GM23338 (cell line): ENCODE measurements at regions not wholly inside any gene's neighbourhood (a gene's known extent, or its start where the extent isn't known, plus 50 kb on each side); places are given as distances from the start of the nearest gene placed in this dataset.

ENCODE experiments used
- ATAC-seq: fragments of 200-7000 bp; cut with Tn5 transposase; 3 replicates; pipeline ENCODE4 v1.9.1; 2020
- DNase-seq: peaks from one replicate; pipeline ENCODE4 v3.0.0-alpha.2; 2015; ENCODE audit warnings: low spot score
- H2AFZ ChIP-seq: fragments of 200-600 bp; sonication (generic); 2 replicates; pipeline ENCODE4 v1.8.0; 2016; ENCODE audit warnings: antibody characterized with exemption, mild to moderate bottlenecking, moderate library complexity
- H3F3A ChIP-seq: fragments of 200-600 bp; sonication (generic); replicated peaks from 2 replicates; pipeline ENCODE4 v1.8.0; 2017; ENCODE audit warnings: antibody characterized with exemption, mixed run types, low read depth
- H3K27ac ChIP-seq: fragments of 200-600 bp; sonication (generic); 2 replicates; pipeline ENCODE4 v1.6.1; 2016; ENCODE audit warnings: low read depth
- H3K27me3 ChIP-seq: fragments of 200-600 bp; sonication (generic); 2 replicates; pipeline ENCODE4 v1.8.0; 2016; ENCODE audit warnings: mild to moderate bottlenecking, mixed run types, moderate library complexity; ENCODE audit not compliant: insufficient read depth
- H3K36me3 ChIP-seq: fragments of 200-600 bp; sonication (generic); 2 replicates; pipeline ENCODE4 v1.8.0; 2016; ENCODE audit warnings: mild to moderate bottlenecking; ENCODE audit not compliant: insufficient read depth
- H3K4me1 ChIP-seq: fragments of 200-600 bp; sonication (generic); 2 replicates; pipeline ENCODE4 v1.8.0; 2016; ENCODE audit warnings: mild to moderate bottlenecking, moderate library complexity; ENCODE audit not compliant: insufficient read depth
- H3K4me2 ChIP-seq: fragments of 200-600 bp; sonication (generic); 2 replicates; pipeline ENCODE4 v1.7.1; 2017; ENCODE audit warnings: mixed run types
- H3K4me3 ChIP-seq: fragments of 200-600 bp; sonication (generic); 2 replicates; pipeline ENCODE4 v1.6.1; 2016; ENCODE audit warnings: mixed run types
- H3K79me2 ChIP-seq: fragments of 200-600 bp; sonication (generic); replicated peaks from 2 replicates; pipeline ENCODE4 v1.8.0; 2017; ENCODE audit warnings: mild to moderate bottlenecking; ENCODE audit not compliant: insufficient read depth
- H3K9me2 ChIP-seq: fragments of 200-600 bp; sonication (generic); 2 replicates; pipeline ENCODE4 v1.8.0; 2017; ENCODE audit not compliant: insufficient read depth
- H4K20me1 ChIP-seq: fragments of 200-600 bp; sonication (generic); replicated peaks from 2 replicates; pipeline ENCODE4 v1.8.0; 2017; ENCODE audit warnings: mild to moderate bottlenecking; ENCODE audit not compliant: insufficient read depth
- H3K27ac Mint-ChIP-seq: 2 replicates; pipeline ENCODE4 v1.8.0; 2020; ENCODE audit warnings: inconsistent platforms, mild to moderate bottlenecking, moderate library complexity, mixed read lengths
- H3K27me3 Mint-ChIP-seq: 3 replicates; pipeline ENCODE4 v1.8.0; 2022; ENCODE audit warnings: low read depth, mild to moderate bottlenecking, moderate library complexity, mixed read lengths, inconsistent platforms; ENCODE audit not compliant: insufficient read depth, poor library complexity
- H3K36me3 Mint-ChIP-seq: 3 replicates; pipeline ENCODE4 v1.8.0; 2021; ENCODE audit warnings: low read depth, mild to moderate bottlenecking, inconsistent platforms, moderate library complexity, mixed read lengths
- H3K4me1 Mint-ChIP-seq: 3 replicates; pipeline ENCODE4 v1.8.0; 2020; ENCODE audit warnings: mild to moderate bottlenecking, inconsistent platforms, mixed read lengths
- H3K4me3 Mint-ChIP-seq: 3 replicates; pipeline ENCODE4 v1.8.0; 2021; ENCODE audit warnings: moderate library complexity, mild to moderate bottlenecking, inconsistent platforms, mixed read lengths
- H3K9me3 Mint-ChIP-seq: 3 replicates; pipeline ENCODE4 v1.8.0; 2020; ENCODE audit warnings: moderate library complexity, mild to moderate bottlenecking, inconsistent platforms, mixed read lengths
- CREB1 ChIP-seq: fragments of 250-450 bp; sonication (Bioruptor Pico); IDR thresholded peaks from 2 replicates; pipeline ENCODE4 v1.5.0; 2020; ENCODE audit warnings: low read depth, mild to moderate bottlenecking, moderate library complexity
- EZH2 ChIP-seq: fragments of 200-600 bp; sonication (generic); IDR thresholded peaks from one replicate; pipeline ENCODE4 v1.8.0; 2017; ENCODE audit warnings: antibody characterized with exemption, mild to moderate bottlenecking, low read depth; ENCODE audit not compliant: unreplicated experiment
- EZH2phosphoT487 ChIP-seq: fragments of 200-600 bp; sonication (generic); IDR thresholded peaks from one replicate; pipeline ENCODE4 v1.8.1; 2018; ENCODE audit warnings: antibody characterized with exemption; ENCODE audit not compliant: unreplicated experiment
- JUNB ChIP-seq: IDR thresholded peaks from one replicate; pipeline ENCODE4 v1.6.1; 2016; ENCODE audit warnings: antibody characterized with exemption; ENCODE audit not compliant: unreplicated experiment
- NANOG ChIP-seq: IDR thresholded peaks from 2 replicates; pipeline ENCODE4 v1.6.1; 2016; ENCODE audit warnings: antibody characterized with exemption, borderline replicate concordance
- POLR2AphosphoS5 ChIP-seq: IDR thresholded peaks from 2 replicates; pipeline ENCODE4 v1.6.1; 2016; ENCODE audit warnings: antibody characterized with exemption, low read depth
- STAT1 ChIP-seq: IDR thresholded peaks from one replicate; pipeline ENCODE4 v1.6.1; 2016; ENCODE audit warnings: antibody characterized with exemption; ENCODE audit not compliant: unreplicated experiment
- ZNF114 ChIP-seq: fragments of 250-450 bp; sonication (Bioruptor Pico); IDR thresholded peaks from 2 replicates; pipeline ENCODE4 v1.5.0; 2020; ENCODE audit warnings: mild to moderate bottlenecking, moderate library complexity
- ZNF331 ChIP-seq: fragments of 250-450 bp; sonication (Bioruptor Pico); IDR thresholded peaks from 2 replicates; pipeline ENCODE4 v1.5.0; 2020; ENCODE audit warnings: low read depth, mild to moderate bottlenecking, moderate library complexity
- ZNF462 ChIP-seq: fragments of 250-450 bp; sonication (Bioruptor Pico); IDR thresholded peaks from 2 replicates; pipeline ENCODE4 v1.5.0; 2020; ENCODE audit warnings: mild to moderate bottlenecking, moderate library complexity
- TF ChIP-seq, protein P1 (sequence below), 2 experiments: fragments of 200-600 bp in 1 of 2; sonication (generic) in 1 of 2; conservative IDR thresholded peaks; 2 replicates each; pipeline versions ENCODE4 v1.5.1 to v1.6.1; 2016 to 2017; ENCODE audit warnings: antibody characterized with exemption in 2 of 2, low read depth in 2 of 2, mild to moderate bottlenecking in 2 of 2, moderate library complexity in 1 of 2
- TF ChIP-seq, protein P2 (sequence below): IDR thresholded peaks from one replicate; pipeline ENCODE4 v1.6.1; 2018; ENCODE audit warnings: antibody characterized with exemption; ENCODE audit not compliant: unreplicated experiment
- TF ChIP-seq, protein P3 (sequence below): IDR thresholded peaks from 2 replicates; pipeline ENCODE4 v1.6.1; 2016; ENCODE audit warnings: antibody characterized with exemption

DNA sequence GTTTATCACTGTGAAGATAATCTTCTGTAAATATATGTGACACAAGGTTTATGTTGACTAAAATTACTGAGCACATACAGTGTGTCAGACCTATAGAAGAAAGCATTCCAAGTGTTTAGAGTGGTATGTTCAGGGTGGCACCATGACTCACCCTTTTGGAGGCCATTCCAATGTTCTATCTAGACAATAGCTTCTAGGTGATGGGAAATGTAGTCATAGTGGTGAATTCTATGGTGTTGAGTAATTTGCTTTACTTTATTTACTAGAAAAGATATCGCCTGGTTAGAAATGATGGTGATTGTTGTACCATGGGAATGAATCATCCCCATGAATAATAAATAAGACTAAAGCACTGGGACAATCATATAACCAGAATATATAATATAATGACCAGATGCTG, 72.9 kb upstream of the OR4C15 start:
- H4K20me1 ChIP-seq = no peaks in the 10 kb centered on the region
- no peak for DNase-seq
- no peaks in the 10 kb centered on the region for H3F3A ChIP-seq
- no peak overlapping the region for H3K4me3 ChIP-seq
- no peak overlapping the region for H3K27ac ChIP-seq
- H3K36me3 Mint-ChIP-seq = peaks cover 17% of the 10 kb centered on the region
- H3K79me2 ChIP-seq = no peaks in the 10 kb centered on the region
- H3K4me1 ChIP-seq = no peaks in the 10 kb centered on the region
- no peaks in the 10 kb centered on the region for H3K4me1 Mint-ChIP-seq
- H3K36me3 ChIP-seq = peaks cover 17% of the 10 kb centered on the region
- H3K4me3 Mint-ChIP-seq = no peak overlapping the region
- peaks cover 83% of the 10 kb centered on the region for H3K9me3 Mint-ChIP-seq
- H3K27me3 Mint-ChIP-seq = no peaks in the 10 kb centered on the region
- TF ChIP-seq, protein P1, sequence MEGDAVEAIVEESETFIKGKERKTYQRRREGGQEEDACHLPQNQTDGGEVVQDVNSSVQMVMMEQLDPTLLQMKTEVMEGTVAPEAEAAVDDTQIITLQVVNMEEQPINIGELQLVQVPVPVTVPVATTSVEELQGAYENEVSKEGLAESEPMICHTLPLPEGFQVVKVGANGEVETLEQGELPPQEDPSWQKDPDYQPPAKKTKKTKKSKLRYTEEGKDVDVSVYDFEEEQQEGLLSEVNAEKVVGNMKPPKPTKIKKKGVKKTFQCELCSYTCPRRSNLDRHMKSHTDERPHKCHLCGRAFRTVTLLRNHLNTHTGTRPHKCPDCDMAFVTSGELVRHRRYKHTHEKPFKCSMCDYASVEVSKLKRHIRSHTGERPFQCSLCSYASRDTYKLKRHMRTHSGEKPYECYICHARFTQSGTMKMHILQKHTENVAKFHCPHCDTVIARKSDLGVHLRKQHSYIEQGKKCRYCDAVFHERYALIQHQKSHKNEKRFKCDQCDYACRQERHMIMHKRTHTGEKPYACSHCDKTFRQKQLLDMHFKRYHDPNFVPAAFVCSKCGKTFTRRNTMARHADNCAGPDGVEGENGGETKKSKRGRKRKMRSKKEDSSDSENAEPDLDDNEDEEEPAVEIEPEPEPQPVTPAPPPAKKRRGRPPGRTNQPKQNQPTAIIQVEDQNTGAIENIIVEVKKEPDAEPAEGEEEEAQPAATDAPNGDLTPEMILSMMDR (conservative IDR thresholded peaks at IDR 0.05; ENCODE audit: low read depth in 2 of 2) = no peak
- TF ChIP-seq ZNF331 (CRISPR knock-in tag) = no peak
- TF ChIP-seq, protein P2, sequence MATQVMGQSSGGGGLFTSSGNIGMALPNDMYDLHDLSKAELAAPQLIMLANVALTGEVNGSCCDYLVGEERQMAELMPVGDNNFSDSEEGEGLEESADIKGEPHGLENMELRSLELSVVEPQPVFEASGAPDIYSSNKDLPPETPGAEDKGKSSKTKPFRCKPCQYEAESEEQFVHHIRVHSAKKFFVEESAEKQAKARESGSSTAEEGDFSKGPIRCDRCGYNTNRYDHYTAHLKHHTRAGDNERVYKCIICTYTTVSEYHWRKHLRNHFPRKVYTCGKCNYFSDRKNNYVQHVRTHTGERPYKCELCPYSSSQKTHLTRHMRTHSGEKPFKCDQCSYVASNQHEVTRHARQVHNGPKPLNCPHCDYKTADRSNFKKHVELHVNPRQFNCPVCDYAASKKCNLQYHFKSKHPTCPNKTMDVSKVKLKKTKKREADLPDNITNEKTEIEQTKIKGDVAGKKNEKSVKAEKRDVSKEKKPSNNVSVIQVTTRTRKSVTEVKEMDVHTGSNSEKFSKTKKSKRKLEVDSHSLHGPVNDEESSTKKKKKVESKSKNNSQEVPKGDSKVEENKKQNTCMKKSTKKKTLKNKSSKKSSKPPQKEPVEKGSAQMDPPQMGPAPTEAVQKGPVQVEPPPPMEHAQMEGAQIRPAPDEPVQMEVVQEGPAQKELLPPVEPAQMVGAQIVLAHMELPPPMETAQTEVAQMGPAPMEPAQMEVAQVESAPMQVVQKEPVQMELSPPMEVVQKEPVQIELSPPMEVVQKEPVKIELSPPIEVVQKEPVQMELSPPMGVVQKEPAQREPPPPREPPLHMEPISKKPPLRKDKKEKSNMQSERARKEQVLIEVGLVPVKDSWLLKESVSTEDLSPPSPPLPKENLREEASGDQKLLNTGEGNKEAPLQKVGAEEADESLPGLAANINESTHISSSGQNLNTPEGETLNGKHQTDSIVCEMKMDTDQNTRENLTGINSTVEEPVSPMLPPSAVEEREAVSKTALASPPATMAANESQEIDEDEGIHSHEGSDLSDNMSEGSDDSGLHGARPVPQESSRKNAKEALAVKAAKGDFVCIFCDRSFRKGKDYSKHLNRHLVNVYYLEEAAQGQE = no peak
- TF ChIP-seq EZH2 = no peak
- no peak for TF ChIP-seq NANOG
- no peak for TF ChIP-seq ZNF114 (CRISPR knock-in tag)
- TF ChIP-seq POLR2AphosphoS5 = no peak
- TF ChIP-seq EZH2phosphoT487 = no peak
- no peak for TF ChIP-seq STAT1
- TF ChIP-seq ZNF462 (CRISPR knock-in tag) = no peak
- TF ChIP-seq JUNB = no peak
- no peak for TF ChIP-seq CREB1 (CRISPR knock-in tag)
- TF ChIP-seq, protein P3, sequence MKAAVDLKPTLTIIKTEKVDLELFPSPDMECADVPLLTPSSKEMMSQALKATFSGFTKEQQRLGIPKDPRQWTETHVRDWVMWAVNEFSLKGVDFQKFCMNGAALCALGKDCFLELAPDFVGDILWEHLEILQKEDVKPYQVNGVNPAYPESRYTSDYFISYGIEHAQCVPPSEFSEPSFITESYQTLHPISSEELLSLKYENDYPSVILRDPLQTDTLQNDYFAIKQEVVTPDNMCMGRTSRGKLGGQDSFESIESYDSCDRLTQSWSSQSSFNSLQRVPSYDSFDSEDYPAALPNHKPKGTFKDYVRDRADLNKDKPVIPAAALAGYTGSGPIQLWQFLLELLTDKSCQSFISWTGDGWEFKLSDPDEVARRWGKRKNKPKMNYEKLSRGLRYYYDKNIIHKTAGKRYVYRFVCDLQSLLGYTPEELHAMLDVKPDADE = no peak
- no peak overlapping the region for H2AFZ ChIP-seq
- H3K9me2 ChIP-seq = no peaks in the 10 kb centered on the region
- no peak for ATAC-seq
- H3K27me3 ChIP-seq = no peaks in the 10 kb centered on the region
- H3K4me2 ChIP-seq = no peak overlapping the region
- H3K27ac Mint-ChIP-seq = no peak overlapping the region
